ENCODE measurements at regions not wholly inside any gene's neighbourhood (a gene's known extent, or its start where the extent isn't known, plus 50 kb on each side); places are given as distances from the start of the nearest gene placed in this dataset.
A peak's percentile ranks its signal among the peaks of the same experiment; 100 is the strongest.
"Not testable (repeated sequence)": the region's sequence is repeated elsewhere in the genome, so short reads cannot be mapped to it uniquely, and the experiment has no call there.

DNA sequence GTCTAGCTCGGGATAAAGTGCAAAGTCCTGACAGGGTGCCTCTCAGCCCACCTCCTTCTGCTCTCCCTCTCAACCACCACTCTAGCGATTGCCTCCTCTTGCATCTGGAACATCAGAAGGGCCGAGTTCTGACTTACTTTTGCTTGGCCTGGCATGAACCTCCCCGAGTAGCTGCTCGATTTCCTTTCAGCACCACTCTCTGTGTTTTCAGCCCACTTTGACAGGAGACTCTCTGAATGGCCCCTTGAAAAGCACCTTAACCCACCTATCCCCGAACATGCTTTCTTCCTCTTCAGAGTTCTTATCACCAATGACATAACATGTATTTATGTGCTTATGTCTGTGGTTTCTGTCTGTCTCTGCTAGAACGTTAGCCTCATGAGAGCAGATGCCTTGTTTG lies 225.8 kb upstream of the RUNX1 start:
- DNase-seq = no peak

- no peak for DNase-seq
Observed at GRCh38 chr21:35274090-35274489, 225.0 kb upstream of the RUNX1 start.

GRCh38 chr21:35273333-35273732 lies 224.2 kb upstream of the RUNX1 start:
- DNase-seq = peak; percentile 6

DNA sequence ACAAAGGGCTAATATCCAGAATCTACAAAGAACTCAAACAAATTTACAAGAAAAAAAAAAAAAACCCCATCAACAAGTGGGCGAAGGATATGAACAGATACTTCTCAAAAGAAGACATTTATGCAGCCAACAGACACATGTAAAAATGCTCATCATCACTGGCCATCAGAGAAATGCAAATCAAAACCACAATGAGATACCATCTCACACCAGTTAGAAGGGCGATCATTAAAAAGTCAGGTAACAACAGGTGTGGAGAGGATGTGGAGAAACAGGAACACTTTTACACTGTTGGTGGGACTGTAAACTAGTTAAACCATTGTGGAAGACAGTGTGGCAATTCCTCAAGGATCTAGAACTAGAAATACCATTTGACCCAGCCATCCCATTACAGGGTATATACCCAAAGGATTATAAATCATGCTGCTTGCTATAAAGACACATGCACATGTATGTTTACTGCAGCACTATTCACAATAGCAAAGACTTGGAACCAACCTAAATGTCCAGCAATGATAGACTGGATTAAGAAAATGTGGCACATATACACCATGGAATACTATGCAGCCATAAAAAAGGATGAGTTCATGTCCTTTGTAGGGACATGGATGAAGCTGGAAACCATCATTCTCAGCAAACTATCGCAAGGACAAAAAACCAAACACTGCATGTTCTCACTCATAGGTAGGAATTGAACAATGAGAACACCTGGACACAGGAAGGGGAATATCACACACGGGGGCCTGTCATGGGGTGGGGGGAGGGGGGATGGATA lies 222.4 kb upstream of the RUNX1 start:
- not testable (repeated sequence) for DNase-seq

DNA sequence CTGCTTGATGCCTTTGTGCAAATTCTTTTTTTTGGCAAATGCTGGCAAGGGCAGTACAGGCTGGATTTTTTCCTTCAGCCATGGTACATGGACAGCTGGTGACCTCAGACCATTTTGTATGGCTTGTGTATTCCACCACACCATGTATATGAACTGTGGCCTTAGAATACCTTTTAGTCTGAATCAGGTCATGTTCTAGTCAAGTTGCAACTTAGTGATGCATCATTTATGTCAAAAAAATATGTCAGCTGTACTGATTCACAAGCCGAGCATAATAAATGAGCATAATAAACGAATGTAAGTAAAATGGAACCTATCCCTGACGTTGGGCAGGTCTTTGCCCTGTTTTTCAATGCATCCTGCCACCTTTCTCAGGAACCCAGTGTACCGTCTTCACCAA lies 219.7 kb upstream of the RUNX1 start:
- no peak for DNase-seq

- no peak for DNase-seq
Observed at GRCh38 chr21:35268261-35268660, 219.2 kb upstream of the RUNX1 start.

- DNase-seq = no peak
Observed at GRCh38 chr21:35266546-35266945, 217.4 kb upstream of the RUNX1 start.

DNA sequence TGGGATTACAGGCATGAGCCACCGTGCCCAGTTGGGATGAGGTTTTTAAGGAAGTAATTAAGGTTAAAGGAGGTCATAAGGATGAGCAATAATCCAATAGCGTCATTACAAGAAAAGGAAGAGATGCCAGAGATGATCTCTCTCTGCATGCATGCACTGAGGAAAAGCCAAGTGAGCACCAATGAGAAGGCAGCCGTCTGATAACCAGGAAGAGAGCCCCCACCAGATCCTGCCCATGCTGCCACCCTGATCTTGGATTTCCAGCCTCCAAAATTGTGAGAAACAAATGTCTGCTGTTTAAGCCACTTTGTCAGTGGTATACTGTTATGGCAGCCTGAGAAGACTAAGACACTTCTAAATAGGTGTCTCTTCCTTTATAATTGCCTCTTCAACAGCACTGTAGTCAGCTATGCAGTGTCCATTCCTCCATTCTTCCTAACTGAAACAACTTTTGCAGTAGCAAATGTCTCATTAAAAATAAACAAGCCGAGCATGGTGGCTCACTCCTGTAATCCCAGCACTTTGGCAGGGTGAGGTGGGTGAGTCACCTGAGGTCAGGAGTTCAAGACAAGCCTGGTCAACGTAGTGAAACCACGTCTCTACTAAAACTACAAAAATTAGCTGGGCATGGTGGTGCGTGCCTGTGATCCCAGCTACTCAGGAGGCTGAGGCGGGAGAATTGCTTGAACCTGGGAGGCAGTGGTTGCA lies 216.2 kb upstream of the RUNX1 start:
- no peak for DNase-seq

DNA sequence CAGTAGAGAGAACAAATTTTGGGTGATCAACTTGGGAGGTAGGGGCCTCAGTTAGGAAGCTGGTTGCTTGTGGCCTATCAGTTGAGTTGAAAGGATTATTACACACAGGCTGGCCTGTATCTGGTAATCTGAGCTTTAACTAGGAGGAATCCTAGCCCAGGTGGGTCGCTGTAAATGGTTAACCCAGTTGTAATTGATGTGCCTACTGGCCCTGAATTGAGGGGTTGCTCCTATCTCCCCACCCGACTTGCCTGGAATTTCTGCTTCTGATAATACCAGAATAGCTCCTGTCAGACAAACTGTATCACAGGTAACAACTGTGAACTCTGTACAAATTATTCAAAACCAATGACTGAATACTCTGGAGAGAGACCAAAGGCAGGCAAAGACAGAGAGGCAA lies 210.4 kb upstream of the RUNX1 start:
- no peak for DNase-seq

GRCh38 chr21:35258521-35258920 lies 209.4 kb upstream of the RUNX1 start:
- no peak for DNase-seq

DNA sequence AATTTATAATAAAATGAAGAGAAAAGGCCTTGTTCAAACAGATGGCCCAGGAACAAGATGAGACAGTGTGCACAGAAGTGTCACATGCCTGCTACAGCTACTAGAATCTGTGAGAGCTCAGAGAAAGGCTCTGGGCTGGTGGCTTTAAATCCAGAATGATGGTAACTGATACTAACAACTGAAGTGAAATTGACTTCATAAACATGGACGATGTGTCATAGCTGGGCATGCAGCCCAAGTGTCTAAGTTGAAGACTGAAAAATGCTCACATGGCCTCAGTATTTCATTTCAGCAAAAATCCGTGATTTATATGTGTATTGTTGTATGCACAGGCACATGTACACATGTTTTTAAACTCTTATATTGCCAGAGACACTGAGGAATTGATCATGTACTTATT lies 208.3 kb upstream of the RUNX1 start:
- DNase-seq = peak; percentile 59

DNA sequence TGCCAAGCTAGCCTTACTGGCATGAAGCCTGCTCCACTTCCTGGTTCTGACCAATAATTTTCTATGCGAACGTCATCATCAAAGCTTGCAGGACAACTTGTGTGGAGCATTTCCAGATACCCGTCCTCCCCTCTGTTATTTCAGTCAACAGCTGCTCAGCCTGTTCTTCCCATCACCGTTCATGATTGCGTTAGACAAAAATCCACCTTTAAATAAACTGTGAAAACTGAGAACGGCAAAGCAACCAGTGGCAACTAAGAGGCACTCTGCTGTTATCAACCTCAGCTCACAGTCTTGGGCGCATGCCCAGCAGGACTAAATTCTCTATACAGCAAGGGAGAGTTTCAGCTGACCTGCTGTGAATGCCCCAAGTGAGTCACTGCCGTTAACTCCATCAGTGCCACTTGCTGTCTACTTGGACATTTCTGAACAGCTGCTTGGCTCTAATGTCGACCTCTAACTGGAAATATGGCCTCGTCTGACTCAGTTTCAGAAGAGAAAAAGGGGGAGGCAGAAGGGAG lies 207.4 kb upstream of the RUNX1 start:
- DNase-seq = peak; percentile 91

GRCh38 chr21:35254765-35255138 lies 205.7 kb upstream of the RUNX1 start:
- no peak for DNase-seq

DNA sequence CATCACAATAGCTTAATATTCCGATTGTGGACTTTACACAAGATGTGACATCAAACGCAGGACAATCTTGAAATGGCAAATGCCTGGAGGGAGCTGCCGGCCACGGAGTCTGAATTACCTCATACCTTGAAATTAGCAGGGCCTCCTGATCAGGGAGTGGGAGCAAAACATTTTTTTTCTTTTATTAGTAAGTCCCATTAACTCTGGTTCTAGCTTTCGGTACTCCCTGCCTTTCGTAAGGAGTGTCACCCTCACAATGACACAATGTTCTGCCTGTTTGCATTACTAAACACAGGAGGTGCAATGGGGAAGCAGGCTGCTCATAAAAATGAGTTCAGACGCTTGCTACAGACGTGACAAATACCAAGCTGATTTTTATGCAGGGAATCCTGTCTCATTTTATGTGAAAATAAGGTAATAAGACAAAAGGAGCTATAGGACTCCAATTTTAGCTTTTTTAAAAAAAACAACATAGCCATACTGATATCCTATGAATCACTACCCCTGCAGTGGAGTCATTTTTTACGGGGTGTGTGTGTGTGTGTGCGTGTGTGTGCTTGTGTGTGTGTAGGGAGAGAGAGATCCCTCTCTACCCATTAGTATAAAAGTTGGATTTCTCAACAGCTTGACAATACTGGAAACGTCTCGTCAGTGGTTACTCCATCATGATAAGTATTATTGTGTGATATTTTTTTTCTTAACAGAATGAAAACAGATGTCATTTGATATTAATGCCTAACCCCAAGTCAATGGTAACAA lies 205.1 kb upstream of the RUNX1 start:
- no peak for DNase-seq

DNA sequence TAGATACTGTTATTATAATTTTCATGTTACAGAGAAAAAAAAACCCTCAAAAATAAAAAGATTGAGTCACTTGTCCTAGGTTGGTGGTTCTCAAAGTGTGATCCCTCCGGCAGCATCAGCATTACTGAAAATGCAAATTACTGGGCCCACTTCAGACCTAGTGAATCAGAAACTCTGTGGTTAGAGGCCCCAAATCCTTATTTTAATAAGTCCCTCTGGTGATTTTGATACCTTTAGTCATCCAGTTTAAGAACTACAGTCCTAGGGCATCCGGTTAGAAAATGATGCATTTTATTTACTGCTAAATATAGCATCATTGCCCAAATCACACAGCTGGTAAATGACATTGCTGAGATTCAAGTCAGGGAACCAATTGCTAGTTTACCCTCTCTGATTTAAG lies 203.7 kb upstream of the RUNX1 start:
- no peak for DNase-seq

DNA sequence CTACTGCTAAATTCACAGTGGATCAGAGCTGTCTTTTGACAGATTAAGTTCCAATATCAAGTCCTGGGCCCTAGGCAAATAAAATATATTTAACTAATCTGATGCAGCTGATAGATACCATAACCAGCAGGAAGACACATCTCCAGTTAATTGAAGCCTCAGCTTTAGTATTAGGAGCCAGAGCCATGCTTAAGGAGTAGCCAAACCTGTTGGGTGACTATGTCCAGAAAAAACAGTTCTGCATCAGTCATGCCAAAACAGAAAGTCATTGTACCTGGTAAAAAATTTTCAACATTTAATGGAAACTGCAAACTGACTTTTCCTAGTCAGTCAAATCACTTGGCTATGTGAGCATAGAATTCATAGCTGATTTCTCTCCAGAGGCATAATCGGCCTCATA lies 200.5 kb upstream of the RUNX1 start:
- DNase-seq = no peak

DNA sequence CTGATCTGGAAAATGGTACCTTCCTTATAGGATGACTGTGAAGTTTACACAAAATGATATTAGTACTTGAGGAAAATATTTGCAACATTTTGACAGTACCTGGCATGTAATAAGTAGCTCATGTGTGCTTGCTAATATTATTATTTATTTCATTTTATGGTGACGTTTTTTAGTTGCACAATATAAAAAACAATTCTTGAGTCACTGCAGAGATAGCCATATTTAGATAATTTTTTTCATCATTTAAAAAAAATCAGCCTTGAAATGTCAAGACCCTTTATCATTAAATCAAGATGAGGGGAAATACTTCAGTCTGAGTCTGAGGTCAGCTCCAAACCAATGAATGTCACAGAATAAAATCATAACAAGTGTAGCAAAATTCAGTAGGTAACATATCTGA lies 196.8 kb upstream of the RUNX1 start:
- DNase-seq = no peak

- DNase-seq = no peak
Observed at GRCh38 chr21:35244514-35244913, 195.4 kb upstream of the RUNX1 start.

DNA sequence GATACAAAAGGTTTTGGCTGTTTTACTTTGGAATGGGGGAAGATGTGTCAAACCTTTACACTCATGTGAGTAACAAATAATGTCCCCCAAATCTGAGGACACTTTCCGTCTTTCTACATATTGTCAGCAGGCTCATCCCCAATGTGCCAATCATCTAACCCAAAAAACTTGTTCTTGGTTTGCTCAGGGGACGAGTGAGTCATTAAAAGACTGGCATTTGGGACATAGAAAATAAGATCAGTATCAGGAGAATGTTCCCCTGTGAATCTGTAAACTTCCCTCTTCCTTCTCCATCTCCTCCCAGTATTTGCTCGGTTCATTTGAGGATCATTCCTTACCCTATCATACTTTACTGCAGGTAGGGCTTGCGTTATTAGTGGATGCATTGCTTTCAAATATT lies 194.1 kb upstream of the RUNX1 start:
- DNase-seq = no peak

DNA sequence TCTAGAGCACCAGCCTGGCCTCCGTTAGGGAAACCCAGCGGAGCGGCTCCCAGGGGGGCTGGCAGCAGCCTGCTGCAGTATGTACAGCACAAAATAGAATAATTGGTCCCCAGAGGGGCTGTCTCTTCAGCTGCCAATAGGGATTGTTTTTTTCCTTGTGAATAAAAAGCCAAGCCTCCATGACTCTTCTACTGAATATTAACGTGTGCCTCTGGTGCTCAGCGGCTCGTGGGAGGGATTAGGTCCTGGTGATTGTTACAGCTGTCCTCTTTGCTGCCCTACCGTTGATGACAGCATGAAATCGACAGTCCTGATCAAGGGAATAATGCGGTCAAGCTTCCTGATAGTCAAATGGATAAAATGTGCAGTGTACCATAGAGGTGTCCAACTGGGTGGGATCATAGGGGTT lies 190.7 kb upstream of the RUNX1 start:
- peak; percentile 95 for DNase-seq

DNA sequence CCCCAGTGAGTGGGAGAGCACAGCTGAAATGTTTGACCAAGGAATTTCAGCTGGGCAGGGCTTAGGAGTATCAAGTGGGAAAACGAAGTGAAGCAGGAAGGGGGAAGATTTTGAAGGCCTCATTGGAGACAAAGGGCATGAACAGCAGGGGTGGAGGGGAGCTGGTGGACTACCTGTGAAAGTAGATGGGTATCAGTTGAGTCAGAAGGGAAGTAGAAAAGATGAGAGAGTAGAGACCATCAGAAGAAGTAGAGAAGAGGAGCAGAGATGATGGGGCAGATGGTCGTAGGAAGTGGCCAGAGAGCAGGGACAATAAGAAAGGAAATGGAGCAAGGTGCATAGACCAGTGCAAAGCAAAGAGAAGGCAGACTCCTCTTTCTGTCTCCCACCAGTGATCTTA lies 189.0 kb upstream of the RUNX1 start:
- no peak for DNase-seq

DNA sequence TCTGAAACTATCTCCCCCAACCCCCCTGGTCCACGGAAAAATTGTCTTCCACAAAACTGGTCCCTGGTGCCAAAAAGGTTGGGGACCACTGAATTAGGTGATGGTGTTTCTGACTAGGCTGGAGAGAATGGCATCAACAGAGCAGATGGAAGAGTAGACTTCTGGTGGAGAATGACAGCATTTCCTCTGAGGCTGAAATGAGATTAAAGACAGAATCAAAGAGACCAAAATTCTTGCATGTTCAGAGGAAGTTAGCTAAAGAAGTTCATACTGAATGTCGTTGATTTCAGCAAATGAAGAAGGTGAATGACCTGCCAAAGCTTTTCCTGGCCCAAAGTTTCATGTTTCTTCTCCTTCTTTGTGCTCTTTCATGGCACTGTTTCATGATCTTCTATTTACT lies 188.2 kb upstream of the RUNX1 start:
- DNase-seq = no peak

GRCh38 chr21:35236090-35236489 lies 187.0 kb upstream of the RUNX1 start:
- DNase-seq = no peak

DNA sequence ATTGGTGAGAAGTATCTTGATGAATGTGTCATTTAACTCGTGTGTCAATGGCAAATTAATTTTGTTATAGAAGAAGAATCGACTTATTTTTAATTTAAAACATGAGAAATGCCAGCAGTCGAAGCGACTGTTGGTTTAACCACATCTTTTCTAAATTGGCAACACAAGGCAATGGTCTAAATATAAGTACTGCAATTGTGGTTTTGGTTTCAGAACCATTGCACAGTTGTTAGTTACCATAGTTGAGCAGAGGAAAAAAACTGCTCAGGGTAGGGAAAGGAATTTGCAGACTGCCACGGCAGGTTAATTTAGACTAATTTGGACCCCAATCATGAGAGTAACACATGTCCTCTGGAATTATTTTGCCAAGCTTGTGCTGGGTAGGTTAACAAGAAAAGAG lies 185.6 kb upstream of the RUNX1 start:
- DNase-seq = no peak

Measured in NCI-H1092 treated with DMSO at 0.1 percent for 48 hours (cell line).